Amniotic stem cell (primary cell): ENCODE measurements at regions not wholly inside any gene's neighbourhood (a gene's known extent, or its start where the extent isn't known, plus 50 kb on each side); places are given as distances from the start of the nearest gene placed in this dataset.
"Not testable (repeated sequence)": the region's sequence is repeated elsewhere in the genome, so short reads cannot be mapped to it uniquely, and the experiment has no call there.

Source experiments
- DNase-seq: peaks from one replicate; lab custom pipeline; 2025; lab: John Stamatoyannopoulos, UW

DNA sequence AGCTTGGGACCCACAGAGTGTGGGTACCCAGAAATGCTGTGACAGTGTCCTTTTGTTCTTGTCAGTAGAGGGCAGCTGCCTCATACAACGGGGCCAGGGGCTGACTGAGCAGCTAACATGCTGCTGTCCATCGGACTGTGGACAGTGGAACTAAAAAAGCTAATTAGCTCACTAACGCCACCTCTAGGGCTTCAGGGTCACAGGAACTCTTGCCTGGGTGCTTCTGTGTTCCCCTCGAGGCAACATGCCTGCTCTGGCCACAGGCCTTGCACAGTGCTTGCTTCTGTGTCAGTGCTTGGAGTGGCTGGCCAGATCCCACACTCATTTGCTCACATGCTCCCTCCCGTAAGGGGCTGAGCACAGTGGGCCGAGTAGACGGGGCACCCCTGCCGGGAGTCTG, 377.0 kb downstream of the OLFM4 start:
- no peak for DNase-seq

DNA sequence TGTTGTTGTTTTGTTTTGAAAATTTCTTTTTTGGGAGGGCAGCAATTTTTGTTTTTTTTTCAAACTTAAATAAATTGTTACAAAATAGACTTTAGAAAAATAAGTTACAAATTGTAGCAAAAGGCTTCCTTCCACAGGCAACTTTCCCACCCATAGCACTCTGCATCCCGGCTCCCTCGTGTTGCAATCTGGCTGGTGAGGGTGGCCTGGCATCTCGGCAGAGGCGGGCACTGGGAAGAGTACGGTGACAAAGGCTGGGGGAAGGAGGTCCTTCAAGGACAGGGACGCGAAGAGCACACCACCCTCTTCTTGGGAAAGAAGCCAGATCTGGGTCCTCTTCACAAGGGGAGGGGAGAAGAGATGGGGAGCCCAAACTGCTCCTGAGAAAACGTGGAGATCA, 379.7 kb downstream of the OLFM4 start:
- no peak for DNase-seq

DNA sequence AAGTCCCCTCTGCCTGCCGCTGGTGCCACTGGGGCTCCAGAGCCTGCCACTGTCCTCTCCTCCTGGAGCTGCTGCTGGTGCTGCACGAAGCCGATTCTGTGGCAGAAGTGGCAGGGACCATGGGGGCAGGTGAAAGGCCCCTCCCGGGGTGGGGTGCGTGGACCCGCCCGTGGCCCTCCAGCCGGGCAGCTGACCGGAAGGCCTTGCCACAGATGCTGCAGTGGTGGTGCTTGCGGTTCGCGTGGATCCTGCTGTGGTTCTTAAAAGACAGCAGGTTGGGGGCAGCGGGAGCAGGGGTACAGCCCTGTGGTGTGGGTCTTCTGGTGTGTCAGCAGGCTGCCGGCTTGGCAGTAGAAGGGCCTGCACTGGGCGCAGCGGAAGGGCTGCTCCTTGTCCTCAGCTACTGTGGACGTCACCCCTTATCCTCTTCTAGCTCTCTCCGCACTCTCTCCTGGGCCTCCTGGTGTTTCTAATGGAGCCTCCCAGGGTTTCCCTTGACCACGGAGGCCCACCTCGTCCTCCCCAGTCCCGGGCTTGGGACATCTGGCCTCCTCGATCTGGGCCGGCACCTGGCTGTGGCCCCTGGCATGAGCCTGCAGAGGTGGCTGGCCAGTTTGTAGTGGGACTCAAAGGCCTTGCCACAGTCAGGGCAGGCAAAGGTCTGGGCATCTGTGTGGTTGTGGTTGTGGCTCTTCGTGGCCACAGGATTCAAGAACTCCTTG, 380.4 kb downstream of the OLFM4 start:
- DNase-seq, result no peak

DNA sequence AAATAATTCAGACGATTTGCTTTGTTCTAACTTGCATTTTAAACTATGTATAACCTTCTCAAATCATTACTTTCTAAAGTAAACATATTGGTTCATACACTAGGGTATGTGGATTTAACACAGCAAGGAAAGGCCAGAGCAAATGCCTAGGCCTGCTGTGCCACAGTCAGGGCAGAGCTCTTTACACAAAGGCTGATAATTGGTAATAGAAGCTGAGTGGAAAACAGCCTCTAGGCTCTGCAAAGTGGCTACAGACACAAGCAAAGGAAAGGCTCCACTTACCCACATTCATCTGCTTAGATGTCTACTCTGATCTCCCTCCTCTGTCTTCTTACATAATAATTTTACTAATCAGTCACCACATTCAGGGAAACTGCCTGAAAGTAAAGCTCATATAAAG, 382.9 kb downstream of the OLFM4 start:
- no peak for DNase-seq

DNA sequence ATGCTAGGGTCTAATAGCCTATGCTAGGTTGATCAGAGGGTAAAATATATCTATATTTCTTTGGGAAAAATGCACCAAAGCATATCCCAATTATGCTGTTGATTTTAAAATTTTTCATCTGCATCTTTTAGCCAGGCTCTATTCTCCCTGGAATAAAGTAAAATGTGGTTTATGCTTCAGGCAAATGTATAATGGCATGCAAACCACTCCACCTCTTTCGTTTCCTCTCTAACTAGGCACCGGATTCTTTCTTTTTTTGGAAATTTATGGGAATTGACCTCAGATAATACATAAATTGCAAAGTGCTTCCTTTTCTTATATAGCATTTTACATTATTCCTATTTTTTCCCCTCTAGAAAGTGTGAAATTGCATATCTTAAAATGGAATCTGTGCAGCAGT, 386.5 kb downstream of the OLFM4 start:
- no peak for DNase-seq

DNA sequence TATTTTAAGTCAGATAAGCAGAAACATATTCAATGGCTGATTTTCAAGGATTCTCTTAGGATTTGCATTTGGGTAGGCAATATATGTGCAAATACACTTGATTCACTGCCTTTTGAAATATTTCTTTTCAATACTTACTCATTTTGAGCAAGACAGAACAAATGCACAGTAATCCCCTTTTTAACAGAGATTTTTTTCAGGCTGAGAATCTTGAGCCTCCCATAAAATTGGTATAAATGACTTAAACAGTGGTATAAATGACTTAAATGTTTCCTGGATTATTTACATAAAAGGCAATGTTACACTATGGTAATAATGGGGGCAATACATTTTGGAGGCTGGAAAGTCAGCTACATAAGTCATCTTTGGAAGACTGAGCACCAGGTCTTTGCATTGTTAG, 389.0 kb downstream of the OLFM4 start:
- no peak for DNase-seq

DNA sequence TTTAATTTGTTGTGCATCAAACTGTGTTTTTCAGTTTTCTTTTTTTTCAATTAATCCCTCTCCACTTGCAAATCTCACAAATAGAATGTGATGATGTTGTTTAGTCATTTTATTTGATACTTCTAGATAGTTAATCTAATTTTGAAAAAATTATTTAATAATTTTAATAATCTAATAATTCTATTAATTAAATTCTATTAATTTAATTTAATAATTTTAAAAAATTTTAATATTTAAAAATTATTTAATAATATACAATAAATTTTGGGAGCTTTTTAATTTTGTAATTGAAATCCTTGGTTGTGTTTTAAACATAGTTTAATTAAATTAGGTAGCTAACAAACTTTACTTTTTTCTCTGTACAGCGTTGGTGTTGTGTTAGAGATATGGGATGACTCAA, 393.8 kb downstream of the OLFM4 start:
- no peak for DNase-seq

DNA sequence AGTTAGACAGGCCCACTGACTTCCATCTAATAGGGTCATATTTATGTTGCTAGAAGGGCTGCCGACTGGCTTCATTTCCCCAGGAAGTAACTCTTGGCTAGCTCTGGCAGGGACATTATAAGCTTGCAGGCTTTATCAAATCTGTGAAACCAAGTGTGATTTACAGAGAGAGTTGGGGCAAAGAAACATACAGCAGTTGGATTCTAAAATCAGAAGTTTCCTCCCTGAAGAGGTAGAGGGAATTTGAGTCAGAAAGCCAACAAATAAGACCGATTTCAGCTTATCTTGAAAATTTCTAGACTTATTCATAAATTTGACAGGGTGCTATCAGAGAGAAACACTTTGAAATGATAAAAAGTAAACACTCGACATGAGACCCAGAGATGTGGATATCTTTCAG, 407.8 kb downstream of the OLFM4 start:
- DNase-seq, result no peak

DNA sequence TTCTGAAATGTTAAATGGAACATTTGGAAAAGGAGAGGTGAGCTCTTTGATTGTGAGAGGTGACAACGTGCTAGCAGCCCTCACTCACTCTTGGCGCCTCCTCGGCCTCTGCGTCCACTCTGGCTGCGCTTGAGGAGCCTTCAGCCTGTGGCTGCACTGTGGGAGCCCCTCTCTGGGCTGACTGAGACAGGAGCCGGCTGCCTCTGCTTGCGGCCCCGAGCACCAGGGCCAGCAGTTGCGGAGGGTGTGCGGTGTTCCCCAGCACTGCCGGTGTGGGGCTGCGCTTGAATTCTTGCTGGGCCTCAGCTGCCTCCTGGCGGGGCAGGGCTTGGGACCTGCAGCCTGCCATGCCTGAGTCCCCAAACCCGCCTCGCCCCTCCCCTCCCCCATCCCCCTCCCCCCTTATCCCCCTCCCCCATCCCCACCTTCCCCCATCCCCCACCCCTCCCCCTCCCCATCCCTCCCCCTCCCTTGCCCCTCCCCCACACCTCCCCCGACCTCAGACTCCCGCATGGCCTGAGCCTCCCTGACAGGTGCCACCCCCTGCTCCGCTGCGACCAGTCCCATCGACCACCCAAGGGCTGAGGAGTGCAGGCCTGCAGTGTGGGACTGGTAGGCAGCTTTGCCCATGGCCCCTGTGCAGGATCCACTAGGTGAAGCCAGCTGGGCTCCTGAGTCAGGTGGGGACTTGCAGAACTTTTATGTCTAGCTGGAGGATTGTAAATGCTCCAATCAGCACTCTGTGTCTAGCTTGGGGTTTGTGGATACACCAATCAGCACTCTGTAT, 411.0 kb downstream of the OLFM4 start:
- no peak for DNase-seq

DNA sequence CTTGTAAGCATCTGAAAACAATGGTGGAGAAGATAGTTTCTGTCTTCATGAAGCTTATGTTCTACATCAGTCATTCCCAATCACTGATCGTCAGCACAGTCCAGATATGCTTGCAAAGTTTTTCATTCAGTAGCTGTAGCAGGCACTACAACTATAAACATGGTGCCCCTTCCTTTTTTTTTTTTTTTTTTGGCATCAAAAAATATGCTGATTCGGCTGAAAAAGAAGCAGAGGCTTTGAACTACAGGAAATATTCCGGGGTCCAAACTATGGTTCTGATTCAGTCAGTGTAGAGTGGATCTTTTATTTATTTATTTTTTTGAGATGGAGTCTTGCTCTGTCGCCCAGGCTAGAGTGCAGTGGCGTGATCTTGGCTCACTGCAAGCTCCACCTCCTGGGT, 414.4 kb downstream of the OLFM4 start:
- DNase-seq, result no peak

DNA sequence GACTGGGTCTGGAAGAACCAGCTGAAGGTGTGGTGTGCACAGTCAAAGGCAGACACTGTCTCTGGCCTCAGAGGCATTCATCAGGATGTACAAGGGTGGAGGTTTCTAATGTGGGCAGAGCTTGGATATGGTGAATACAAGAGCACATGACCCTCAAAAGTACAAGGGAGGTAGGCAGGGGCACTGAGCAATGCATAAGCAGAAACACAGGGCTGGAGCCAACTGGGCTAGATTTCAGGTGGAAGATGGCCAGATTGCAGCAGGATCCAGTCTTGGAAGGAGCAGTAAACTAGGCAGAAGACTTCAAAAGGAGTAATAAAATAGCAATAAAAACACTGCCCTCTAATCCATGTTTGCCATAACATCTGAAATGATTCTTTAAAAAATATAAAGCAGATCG, 417.1 kb downstream of the OLFM4 start:
- DNase-seq, result no peak

DNA sequence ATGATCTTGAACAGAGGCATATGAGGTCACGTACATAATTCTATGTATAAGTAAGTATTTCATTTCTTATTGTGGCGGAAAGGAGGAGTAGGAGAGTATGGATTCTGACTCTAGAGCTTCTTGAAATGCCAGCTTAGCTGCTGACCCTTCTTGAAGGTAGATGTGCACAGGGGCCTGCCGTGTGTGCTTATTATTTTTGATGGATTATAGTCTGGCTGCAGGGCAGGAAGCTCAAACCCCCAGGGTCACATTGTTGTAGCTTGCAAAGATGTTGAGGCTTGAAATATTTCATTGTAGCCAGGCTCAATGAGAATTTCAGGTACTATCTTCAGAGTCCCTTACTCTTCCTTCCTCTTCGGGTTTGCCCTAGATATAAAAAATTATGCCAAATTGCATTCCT, 418.8 kb downstream of the OLFM4 start:
- no peak for DNase-seq

DNA sequence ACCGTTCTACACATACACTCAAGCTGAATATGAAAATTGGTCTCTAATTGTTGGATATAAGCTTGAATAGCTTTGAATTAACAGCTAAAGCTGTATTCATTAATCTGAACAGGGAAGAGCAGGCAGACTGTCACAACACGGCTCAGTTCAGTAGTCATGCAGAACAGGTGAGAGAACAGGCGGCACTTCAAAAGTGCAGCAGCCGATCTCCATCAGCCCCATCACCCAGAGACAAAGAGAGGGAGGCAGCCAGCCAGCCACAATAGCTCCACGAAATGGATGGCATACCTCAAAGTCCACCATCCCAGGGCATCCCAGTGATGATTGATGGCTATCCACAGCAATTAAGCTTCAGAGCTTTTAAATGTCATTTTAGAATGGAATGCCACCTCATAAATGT, 419.2 kb downstream of the OLFM4 start:
- DNase-seq, result no peak

DNA sequence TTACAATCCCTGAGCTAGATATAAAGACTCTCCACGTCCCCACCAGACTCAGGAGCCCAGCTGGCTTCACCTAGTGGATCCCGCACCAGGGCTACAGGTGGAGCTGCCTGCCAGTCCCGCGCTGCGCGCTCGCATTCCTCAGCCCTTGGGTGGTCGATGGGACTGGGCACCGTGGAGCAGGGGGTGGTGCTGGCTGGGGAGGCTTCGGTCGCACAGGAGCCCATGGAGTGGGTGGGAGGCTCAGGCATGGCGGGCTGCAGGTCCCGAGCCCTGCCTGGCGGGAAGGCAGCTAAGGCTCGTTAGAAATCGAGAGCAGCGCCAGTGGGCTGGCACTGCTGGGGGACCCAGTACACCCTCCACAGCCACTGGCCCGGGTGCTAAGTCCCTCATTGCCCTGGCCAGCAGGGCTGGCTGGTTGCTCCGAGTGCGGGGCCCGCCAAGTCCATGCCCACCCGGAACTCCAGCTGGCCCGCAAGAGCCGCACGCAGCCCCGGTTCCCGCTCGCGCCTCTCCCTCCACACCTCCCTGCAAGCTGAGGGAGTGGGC, 423.7 kb downstream of the OLFM4 start:
- not testable (repeated sequence) for DNase-seq

DNA sequence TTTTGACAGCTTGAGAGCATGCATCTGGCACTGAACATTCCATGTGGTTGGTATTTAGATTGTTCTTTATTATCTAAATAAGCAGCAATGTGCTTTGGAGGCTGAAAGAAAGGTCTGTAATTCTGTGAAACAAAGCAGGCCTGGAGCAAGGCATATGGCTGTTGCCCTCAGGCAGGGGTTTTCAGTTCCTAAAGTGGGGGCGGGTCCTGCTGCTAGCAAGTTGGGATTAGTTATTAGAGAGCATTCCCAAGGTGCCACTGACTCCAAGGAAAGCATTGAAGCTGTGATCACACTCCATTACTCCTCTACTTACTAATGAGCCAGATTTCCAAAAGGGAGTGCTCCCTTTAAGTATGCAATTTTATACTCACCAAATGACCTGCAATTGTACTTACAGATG, 432.2 kb downstream of the OLFM4 start:
- no peak for DNase-seq

DNA sequence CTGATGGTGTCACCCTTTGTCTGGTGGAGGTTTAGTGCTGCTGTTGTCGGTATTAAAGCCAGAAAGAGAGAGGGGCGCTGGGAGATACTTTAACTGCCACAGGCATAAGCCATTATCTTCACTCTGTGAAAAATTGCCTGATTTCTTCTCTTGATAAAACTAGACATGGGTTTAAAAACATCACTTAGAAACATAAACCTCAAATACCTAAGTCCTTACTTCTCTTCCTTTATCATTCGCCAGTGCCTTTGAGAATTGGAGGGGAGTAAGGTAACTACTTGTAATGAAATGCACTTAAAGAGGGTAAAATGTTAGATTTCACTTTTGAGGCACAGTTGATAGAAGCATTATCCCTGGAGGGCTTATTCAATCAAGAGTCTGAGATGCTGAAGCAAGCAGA, 434.5 kb downstream of the OLFM4 start:
- DNase-seq, result no peak

DNA sequence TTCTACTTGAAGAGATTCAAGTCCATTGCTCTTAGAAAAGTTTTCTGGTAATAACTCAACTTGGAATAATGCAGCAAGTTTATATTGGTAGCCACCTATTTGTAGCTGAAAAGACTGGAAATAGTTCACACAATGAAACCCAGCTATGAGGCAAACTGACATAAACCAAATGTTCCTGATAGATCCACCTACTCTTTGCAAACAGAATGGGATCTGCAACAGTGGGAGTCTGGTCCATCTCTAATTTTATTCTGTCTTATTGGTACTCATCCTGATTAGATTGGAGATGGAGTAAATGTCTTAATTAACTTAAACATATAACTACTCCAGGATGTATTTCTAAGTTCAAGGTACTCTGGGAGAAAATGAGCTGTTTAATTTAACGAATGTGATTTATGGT, 438.0 kb downstream of the OLFM4 start:
- DNase-seq, result no peak

DNA sequence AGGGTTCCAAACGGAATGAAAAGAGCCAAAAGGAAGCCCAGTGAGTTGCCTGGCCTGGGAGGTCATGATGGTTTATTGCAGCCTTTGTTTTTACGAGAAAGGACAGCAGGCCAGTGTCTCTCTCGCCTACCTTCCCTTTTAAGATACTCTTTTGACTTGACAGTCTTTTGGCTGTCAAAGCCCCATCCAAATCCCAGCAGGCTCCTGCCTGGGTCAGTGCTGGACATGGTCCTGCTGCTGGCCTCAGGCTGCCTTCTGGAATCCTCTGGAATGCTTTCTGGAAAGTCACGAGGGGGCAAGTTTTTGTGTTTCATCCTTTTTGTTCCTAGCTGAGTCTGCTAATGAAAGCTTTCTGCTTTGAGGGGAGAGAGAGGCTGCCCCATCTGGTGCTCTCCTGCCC, 444.8 kb downstream of the OLFM4 start:
- no peak for DNase-seq

DNA sequence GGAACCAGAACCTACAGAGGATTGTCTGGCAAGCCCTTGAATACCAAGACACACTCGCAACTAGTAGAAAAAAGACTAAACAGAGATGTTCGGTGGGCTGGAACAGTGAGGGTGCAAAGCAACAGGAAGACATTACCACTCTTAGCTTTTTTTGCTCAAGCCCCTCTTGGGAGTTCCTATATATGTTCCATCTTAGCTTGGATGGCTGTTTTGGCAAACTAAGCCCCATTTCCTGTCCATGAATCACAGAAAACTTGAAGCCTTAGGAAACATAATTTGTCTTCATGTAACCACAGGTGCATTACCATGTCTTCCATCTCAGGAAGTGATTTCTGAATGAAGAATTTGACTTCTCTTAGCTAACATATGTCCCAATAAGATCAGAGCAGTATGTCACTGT, 446.3 kb downstream of the OLFM4 start:
- no peak for DNase-seq

DNA sequence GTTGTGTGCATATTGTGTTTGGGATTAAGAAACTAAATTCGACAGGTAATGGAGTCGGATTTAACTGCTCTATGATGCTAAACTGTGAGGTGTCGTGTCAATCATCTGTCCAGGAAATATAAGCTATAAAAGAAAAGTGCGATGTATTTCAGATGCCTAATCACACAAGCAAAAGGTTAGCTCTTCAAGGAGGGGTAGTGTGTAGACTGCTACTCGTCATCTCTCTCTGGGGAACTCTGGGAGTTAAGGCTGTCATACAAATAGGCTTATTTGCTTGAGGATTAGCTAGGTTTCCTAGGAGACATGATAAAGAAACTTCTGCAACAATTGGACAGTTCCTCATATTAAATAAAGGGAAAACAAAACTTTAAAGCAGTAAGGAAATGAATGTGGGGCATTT, 462.1 kb downstream of the OLFM4 start:
- no peak for DNase-seq

DNA sequence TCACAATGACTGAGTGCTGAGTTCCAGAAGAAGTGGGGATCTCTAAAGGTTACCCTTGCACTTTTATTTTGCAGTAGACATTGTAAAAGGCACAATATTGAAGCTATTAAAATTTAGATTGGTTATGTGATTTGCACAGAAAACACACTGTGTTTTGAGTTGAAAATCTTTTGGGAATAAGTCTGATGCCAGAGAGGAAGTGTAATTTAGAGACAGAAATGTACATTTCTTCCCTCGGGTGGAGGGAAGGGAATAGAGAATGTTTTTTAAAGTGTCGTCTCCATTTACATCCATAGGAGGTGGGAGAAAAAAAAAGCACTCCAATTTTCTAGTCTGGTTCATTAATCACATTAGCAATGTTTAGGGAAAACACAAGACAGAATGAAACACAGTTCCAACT, 465.8 kb downstream of the OLFM4 start:
- DNase-seq, result no peak

DNA sequence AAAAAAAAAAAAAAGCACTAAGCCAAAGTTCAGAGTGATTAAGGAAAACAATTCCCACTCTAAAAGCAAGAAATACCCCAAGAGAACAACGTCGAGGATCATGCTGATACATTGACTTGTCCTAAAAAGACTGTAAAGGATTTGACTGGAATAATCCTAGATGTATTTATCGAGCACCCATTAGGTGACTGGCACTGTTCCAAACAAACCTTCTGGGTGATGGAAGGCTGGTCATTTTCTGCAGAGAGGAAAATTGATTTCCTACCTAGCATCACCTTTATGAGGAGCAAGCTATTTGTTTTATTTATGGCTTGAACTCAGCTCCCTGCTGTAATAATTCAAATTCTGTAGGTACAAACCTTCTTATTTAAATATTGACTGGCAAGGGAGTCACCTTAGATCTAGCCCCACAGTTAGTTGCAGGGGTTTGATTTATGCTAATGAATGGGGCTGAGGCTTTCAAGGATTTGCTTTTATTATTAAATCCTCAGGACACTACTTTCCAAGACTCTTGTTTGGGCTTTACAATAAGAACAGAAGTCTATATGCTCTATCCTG, 471.0 kb downstream of the OLFM4 start:
- DNase-seq, result no peak

DNA sequence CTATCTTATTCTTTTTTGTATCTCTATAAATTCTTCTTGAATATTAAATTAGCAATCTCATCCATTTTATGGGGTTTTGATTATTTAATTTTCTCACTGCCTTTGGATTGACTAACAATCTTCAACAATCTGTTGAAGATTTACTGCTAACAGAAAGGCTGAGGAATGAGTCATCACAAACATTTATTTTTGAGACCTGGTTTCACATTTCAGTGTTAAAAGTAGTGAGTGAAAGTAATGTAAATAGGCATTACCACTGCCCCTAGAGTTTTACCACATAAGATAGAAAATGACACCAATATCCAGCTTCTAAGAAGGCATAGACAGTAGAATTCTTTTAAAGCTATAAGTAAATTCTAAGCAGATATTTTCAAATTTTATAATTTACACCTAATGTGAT, 472.8 kb downstream of the OLFM4 start:
- no peak for DNase-seq
